Nephron progenitor cell (in vitro differentiated cells): ENCODE measurements at regions not wholly inside any gene's neighbourhood (a gene's known extent, or its start where the extent isn't known, plus 50 kb on each side); places are given as distances from the start of the nearest gene placed in this dataset.

ENCODE experiments used
- DNase-seq: peaks from one replicate; pipeline ENCODE4 v3.0.0; 2021
- H3K27ac Mint-ChIP-seq: 2 replicates; pipeline ENCODE4 v1.8.0; 2021; ENCODE audit warnings: mild to moderate bottlenecking, moderate library complexity, mixed read lengths
- H3K27me3 Mint-ChIP-seq: 2 replicates; pipeline ENCODE4 v1.8.0; 2021; ENCODE audit warnings: mild to moderate bottlenecking, low read depth, mixed read lengths; ENCODE audit not compliant: poor library complexity
- H3K36me3 Mint-ChIP-seq: 2 replicates; pipeline ENCODE4 v1.8.0; 2021; ENCODE audit warnings: low read depth, mixed read lengths
- H3K4me1 Mint-ChIP-seq: 2 replicates; pipeline ENCODE4 v1.8.0; 2021; ENCODE audit warnings: mixed read lengths
- H3K4me3 Mint-ChIP-seq: 2 replicates; pipeline ENCODE4 v1.8.0; 2021; ENCODE audit warnings: mild to moderate bottlenecking, moderate library complexity, mixed read lengths
- H3K9me3 Mint-ChIP-seq: 2 replicates; pipeline ENCODE4 v1.8.0; 2021; ENCODE audit warnings: mild to moderate bottlenecking, moderate library complexity, mixed read lengths
- CTCF ChIP-seq: fragments of 200-600 bp; sonication (generic); IDR thresholded peaks from 2 replicates; pipeline ENCODE4 v1.5.0; 2021; ENCODE audit warnings: antibody characterized with exemption

GRCh38 chr20:11371831-11372230 is 545.9 kb upstream of the BTBD3 start:
- Mint-ChIP-seq H3K4me1 (peaks cover 5% of the 10 kb centered on the region), H3K36me3 (no peaks in the 10 kb centered on the region), H3K9me3 (no peaks in the 10 kb centered on the region), H3K4me3 (no peak overlapping the region), H3K27me3 (no peaks in the 10 kb centered on the region), H3K27ac (no peak overlapping the region)
- DNase-seq: no peak
- no peak for TF ChIP-seq CTCF

- H3K36me3 Mint-ChIP-seq: no peaks in the 10 kb centered on the region
- peaks cover 5% of the 10 kb centered on the region for H3K4me1 Mint-ChIP-seq
- TF ChIP-seq CTCF: no peak
- H3K27ac Mint-ChIP-seq: no peak overlapping the region
- no peak for DNase-seq
- H3K9me3 Mint-ChIP-seq: no peaks in the 10 kb centered on the region
- H3K4me3 Mint-ChIP-seq: no peak overlapping the region
- H3K27me3 Mint-ChIP-seq: no peaks in the 10 kb centered on the region
These were observed 544.6 kb upstream of the BTBD3 start for GRCh38 chr20:11372876-11373790.

GRCh38 chr20:11375335-11375734 is 542.4 kb upstream of the BTBD3 start:
- Mint-ChIP-seq H3K27ac (no peak overlapping the region), H3K27me3 (no peaks in the 10 kb centered on the region), H3K4me1 (peaks cover 21% of the 10 kb centered on the region), H3K36me3 (peaks cover 4% of the 10 kb centered on the region), H3K4me3 (no peak overlapping the region), H3K9me3 (peaks cover 3% of the 10 kb centered on the region)
- TF ChIP-seq CTCF: no peak
- no peak for DNase-seq

- peaks cover 24% of the 10 kb centered on the region for H3K4me1 Mint-ChIP-seq
- no peak for DNase-seq
- no peak overlapping the region for H3K27ac Mint-ChIP-seq
- peaks cover 9% of the 10 kb centered on the region for H3K9me3 Mint-ChIP-seq
- no peaks in the 10 kb centered on the region for H3K27me3 Mint-ChIP-seq
- H3K36me3 Mint-ChIP-seq: peaks cover 10% of the 10 kb centered on the region
- no peak overlapping the region for H3K4me3 Mint-ChIP-seq
- TF ChIP-seq CTCF: no peak
These were observed 541.7 kb upstream of the BTBD3 start for GRCh38 chr20:11375966-11376365.

GRCh38 chr20:11376420-11376819 is 541.3 kb upstream of the BTBD3 start:
- H3K4me3 Mint-ChIP-seq: no peak overlapping the region
- H3K27me3 Mint-ChIP-seq: no peaks in the 10 kb centered on the region
- H3K36me3 Mint-ChIP-seq: peaks cover 13% of the 10 kb centered on the region
- DNase-seq: no peak
- H3K9me3 Mint-ChIP-seq: peaks cover 14% of the 10 kb centered on the region
- H3K4me1 Mint-ChIP-seq: peaks cover 24% of the 10 kb centered on the region
- H3K27ac Mint-ChIP-seq: no peak overlapping the region
- no peak for TF ChIP-seq CTCF

- Mint-ChIP-seq H3K4me1 (peaks cover 24% of the 10 kb centered on the region), H3K9me3 (peaks cover 20% of the 10 kb centered on the region), H3K4me3 (no peak overlapping the region), H3K27ac (no peak overlapping the region), H3K27me3 (no peaks in the 10 kb centered on the region), H3K36me3 (peaks cover 18% of the 10 kb centered on the region)
- no peak for DNase-seq
- no peak for TF ChIP-seq CTCF
These were observed 540.7 kb upstream of the BTBD3 start for GRCh38 chr20:11376998-11377397.
